ENCODE measurements at regions not wholly inside any gene's neighbourhood (a gene's known extent, or its start where the extent isn't known, plus 50 kb on each side); places are given as distances from the start of the nearest gene placed in this dataset.

DNA sequence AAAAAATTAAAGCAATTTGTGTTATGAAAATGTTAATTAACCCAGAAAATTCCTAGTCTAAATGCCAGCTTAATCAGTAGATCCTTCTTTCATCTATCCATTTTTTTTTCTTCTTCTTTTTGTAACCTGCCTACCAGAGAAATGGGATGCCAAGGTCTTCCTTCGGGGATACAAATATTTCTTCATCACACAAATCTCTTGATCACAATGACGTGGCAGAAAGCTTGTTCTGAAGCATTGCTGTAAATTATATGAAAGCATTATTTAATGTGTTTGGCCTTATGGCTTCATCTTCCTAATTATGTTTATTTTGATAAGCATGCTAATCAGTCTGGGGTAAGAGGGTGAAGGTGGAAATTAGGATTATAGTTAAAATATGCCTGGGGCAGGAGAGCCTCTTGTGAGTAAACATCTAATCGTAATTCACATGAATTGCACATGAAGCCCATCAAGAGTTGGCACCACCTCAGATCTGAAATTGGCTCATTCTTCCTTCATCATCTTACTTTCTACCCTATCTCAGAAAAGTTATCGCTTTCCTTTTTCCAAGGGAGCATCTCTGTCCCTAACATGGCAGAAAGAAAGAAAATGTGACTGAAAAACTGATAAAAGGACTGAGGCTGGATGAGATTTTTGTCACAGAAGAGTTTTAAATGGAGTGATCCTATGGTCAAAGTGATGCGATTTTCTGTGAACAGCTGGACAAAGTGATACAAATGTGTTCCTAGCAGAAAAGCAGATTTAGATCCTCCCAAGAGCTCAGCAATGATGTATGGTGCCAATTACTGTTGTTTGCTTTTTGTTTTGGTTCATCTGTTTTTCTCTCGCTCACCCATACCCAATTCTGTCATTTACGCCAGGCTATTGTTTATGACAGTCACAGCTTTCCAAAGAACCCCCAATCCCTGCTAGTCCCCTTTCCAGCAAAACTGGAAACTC, 76.9 kb upstream of the PMAIP1 start:
- H3K4me1 Mint-ChIP-seq = peaks cover 4% of the 10 kb centered on the region
- H3K27me3 Mint-ChIP-seq (ENCODE audit: low read depth) = peaks cover 34% of the 10 kb centered on the region
- H3K9me3 Mint-ChIP-seq = no peaks in the 10 kb centered on the region
- no peaks in the 10 kb centered on the region for H3K36me3 Mint-ChIP-seq
- H3K4me3 Mint-ChIP-seq = no peak overlapping the region
- no peak overlapping the region for H3K27ac Mint-ChIP-seq
- TF ChIP-seq CTCF (IDR thresholded peaks at IDR 0.05; ENCODE audit: unreplicated experiment) = no peak
- no peak for DNase-seq (ENCODE audit: low spot score in 2 of 2, unreplicated experiment in 2 of 2)

- Mint-ChIP-seq H3K9me3 (no peaks in the 10 kb centered on the region), H3K4me1 (peaks cover 4% of the 10 kb centered on the region), H3K27me3 (ENCODE audit: low read depth) (peaks cover 39% of the 10 kb centered on the region), H3K27ac (no peak overlapping the region), H3K36me3 (no peaks in the 10 kb centered on the region), H3K4me3 (no peak overlapping the region)
- no peak for DNase-seq (ENCODE audit: low spot score in 2 of 2, unreplicated experiment in 2 of 2)
- no peak for TF ChIP-seq CTCF (IDR thresholded peaks at IDR 0.05; ENCODE audit: unreplicated experiment)
Measured at GRCh38 chr18:59821983-59822382, 77.8 kb upstream of the PMAIP1 start.

GRCh38 chr18:59820663-59821062, 79.1 kb upstream of the PMAIP1 start:
- no peaks in the 10 kb centered on the region for H3K9me3 Mint-ChIP-seq
- peaks cover 40% of the 10 kb centered on the region for H3K27me3 Mint-ChIP-seq (ENCODE audit: low read depth)
- TF ChIP-seq CTCF (IDR thresholded peaks at IDR 0.05; ENCODE audit: unreplicated experiment) = no peak
- no peak overlapping the region for H3K27ac Mint-ChIP-seq
- no peak overlapping the region for H3K4me3 Mint-ChIP-seq
- no peaks in the 10 kb centered on the region for H3K36me3 Mint-ChIP-seq
- no peak for DNase-seq (ENCODE audit: low spot score in 2 of 2, unreplicated experiment in 2 of 2)
- peaks cover 4% of the 10 kb centered on the region for H3K4me1 Mint-ChIP-seq

DNA sequence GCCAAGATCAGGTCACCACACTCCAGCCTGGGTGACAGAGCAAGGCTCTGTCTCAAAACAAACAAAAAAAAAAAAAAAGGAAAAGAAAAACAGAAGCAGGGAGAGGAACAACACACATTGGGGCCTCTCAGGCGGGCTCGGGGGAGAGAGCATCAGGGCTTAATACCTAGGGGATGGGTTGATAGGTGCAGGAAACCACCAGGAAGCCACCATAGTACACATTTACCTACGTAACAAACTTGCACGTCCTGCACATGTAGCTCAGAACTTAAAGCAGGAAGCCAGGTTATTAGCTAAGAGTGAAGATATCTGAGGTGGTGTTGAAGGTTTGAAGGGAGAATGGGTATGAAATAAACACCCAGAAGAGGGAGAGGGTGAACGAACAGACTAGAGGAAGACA, 81.0 kb upstream of the PMAIP1 start:
- DNase-seq (ENCODE audit: low spot score in 2 of 2, unreplicated experiment in 2 of 2) = no peak
- Mint-ChIP-seq H3K4me1 (peaks cover 4% of the 10 kb centered on the region), H3K27me3 (ENCODE audit: low read depth) (peaks cover 31% of the 10 kb centered on the region), H3K36me3 (no peaks in the 10 kb centered on the region), H3K27ac (no peak overlapping the region), H3K4me3 (no peak overlapping the region), H3K9me3 (no peaks in the 10 kb centered on the region)
- TF ChIP-seq CTCF (IDR thresholded peaks at IDR 0.05; ENCODE audit: unreplicated experiment) = no peak

- H3K27ac Mint-ChIP-seq = no peak overlapping the region
- no peaks in the 10 kb centered on the region for H3K36me3 Mint-ChIP-seq
- no peak for DNase-seq (ENCODE audit: low spot score in 2 of 2, unreplicated experiment in 2 of 2)
Measured at GRCh38 chr18:59814891-59815290, 84.9 kb upstream of the PMAIP1 start.

More at GRCh38 chr18:59814891-59815290, 84.9 kb upstream of the PMAIP1 start:
- Mint-ChIP-seq H3K4me3 (no peak overlapping the region), H3K27me3 (ENCODE audit: low read depth) (peaks cover 31% of the 10 kb centered on the region), H3K9me3 (no peaks in the 10 kb centered on the region), H3K4me1 (peaks cover 5% of the 10 kb centered on the region)
- no peak for TF ChIP-seq CTCF (IDR thresholded peaks at IDR 0.05; ENCODE audit: unreplicated experiment)
